SK-N-SH (cell line): ENCODE measurements at regions not wholly inside any gene's neighbourhood (a gene's known extent, or its start where the extent isn't known, plus 50 kb on each side); places are given as distances from the start of the nearest gene placed in this dataset.

ENCODE experiments used
- CTCF ChIA-PET: fragments of 300-600, 350-600 bp; formaldehyde crosslinking; extraction: SDS; loops from one replicate; lab custom pipeline; 2021; lab: Yijun Ruan, JAX
- POLR2A ChIA-PET: fragments of 350-600 bp; sonication (Branson Sonifier 250); formaldehyde crosslinking; extraction: SDS; loops from one replicate; lab custom pipeline; 2020; ENCODE audit warnings: antibody characterized with exemption, inconsistent platforms; lab: Yijun Ruan, JAX
- DNase-seq: peaks from one replicate; pipeline ENCODE4 v3.0.0; 2012
- H2AFZ ChIP-seq: fragments of 200-600 bp; sonication (generic); 2 replicates; pipeline ENCODE4 v1.8.1; 2016; ENCODE audit warnings: antibody characterized with exemption, mild to moderate bottlenecking, low read depth
- H3F3A ChIP-seq: fragments of 200-600 bp; sonication (generic); replicated peaks from 2 replicates; pipeline ENCODE3; 2016; ENCODE audit warnings: antibody characterized with exemption, mild to moderate bottlenecking; ENCODE audit not compliant: insufficient read depth
- H3K27ac ChIP-seq, 2 experiments: fragments of 200-500 bp in 1 of 2; fragments of 200-600 bp in 1 of 2; sonication (Bioruptor generic) in 1 of 2; sonication (generic), shearing (Covaris generic) in 1 of 2; 2 replicates each; pipeline versions ENCODE4 v1.5.1 to v1.6.1; 2014 to 2016; ENCODE audit warnings: low read depth in 2 of 2, inconsistent platforms in 1 of 2, low read length in 1 of 2, mild to moderate bottlenecking in 1 of 2, mixed read lengths in 1 of 2
- H3K27me3 ChIP-seq: fragments of 200-600 bp; sonication (generic), shearing (Covaris generic); 2 replicates; pipeline ENCODE4 v1.6.1; 2016; ENCODE audit warnings: mixed run types; ENCODE audit not compliant: insufficient read depth
- H3K36me3 ChIP-seq, 2 experiments: fragments of 200-500 bp in 1 of 2; fragments of 200-600 bp in 1 of 2; sonication (Bioruptor generic) in 1 of 2; sonication (generic) in 1 of 2; replicated peaks in 1 of 2; 2 replicates each; pipeline versions ENCODE3 to v1.5.1; 2014 to 2016; ENCODE audit warnings: low read length in 1 of 2, mild to moderate bottlenecking in 1 of 2; ENCODE audit not compliant: insufficient read depth in 2 of 2, control insufficient read depth in 1 of 2
- H3K4me1 ChIP-seq, 2 experiments: fragments of 200-500 bp in 1 of 2; fragments of 200-600 bp in 1 of 2; sonication (Bioruptor generic) in 1 of 2; sonication (generic), shearing (Covaris generic) in 1 of 2; 2 replicates each; pipeline versions ENCODE4 v1.5.1 to v1.6.1; 2014 to 2016; ENCODE audit warnings: low read depth in 1 of 2, low read length in 1 of 2, mixed run types in 1 of 2; ENCODE audit not compliant: insufficient read depth in 2 of 2, control insufficient read depth in 1 of 2
- H3K4me2 ChIP-seq: fragments of 200-600 bp; sonication (generic), shearing (Covaris generic); 2 replicates; pipeline ENCODE4 v1.6.1; 2017; ENCODE audit warnings: mixed run types
- H3K4me3 ChIP-seq, 2 experiments: fragments of 200-500 bp in 1 of 2; fragments of 200-600 bp in 1 of 2; sonication (Bioruptor generic) in 1 of 2; sonication (generic), shearing (Covaris generic) in 1 of 2; 2 replicates each; pipeline versions ENCODE4 v1.5.1 to v1.8.1; 2014 to 2016; ENCODE audit warnings: low read depth in 2 of 2, inconsistent platforms in 1 of 2, low read length in 1 of 2, mild to moderate bottlenecking in 1 of 2, mixed read lengths in 1 of 2, moderate library complexity in 1 of 2
- H3K79me2 ChIP-seq: fragments of 200-600 bp; sonication (generic); 2 replicates; pipeline ENCODE4 v1.8.1; 2017; ENCODE audit warnings: mild to moderate bottlenecking; ENCODE audit not compliant: insufficient read depth
- H3K9ac ChIP-seq: fragments of 200-600 bp; sonication (generic); 2 replicates; pipeline ENCODE4 v1.6.1; 2017; ENCODE audit warnings: mixed run types
- H3K9me2 ChIP-seq: fragments of 200-600 bp; sonication (generic); 2 replicates; pipeline ENCODE4 v1.6.1; 2017; ENCODE audit warnings: mixed run types
- H3K9me3 ChIP-seq: fragments of 200-600 bp; sonication (generic); 2 replicates; pipeline ENCODE4 v1.6.1; 2017; ENCODE audit warnings: mixed run types, mild to moderate bottlenecking, moderate library complexity
- H4K20me1 ChIP-seq: fragments of 200-600 bp; sonication (generic); 2 replicates; pipeline ENCODE4 v1.6.1; 2017; ENCODE audit warnings: mild to moderate bottlenecking, mixed run types; ENCODE audit not compliant: insufficient read depth
- ELF1 ChIP-seq: IDR thresholded peaks from 2 replicates; pipeline ENCODE4 v1.4.0; 2012
- FOSL2 ChIP-seq: IDR thresholded peaks from 2 replicates; pipeline ENCODE4 v1.4.0; 2012; ENCODE audit warnings: low read depth, mild to moderate bottlenecking, moderate library complexity, borderline replicate concordance
- FOXM1 ChIP-seq: IDR thresholded peaks from 2 replicates; pipeline ENCODE4 v1.4.0; 2012; ENCODE audit warnings: low read depth, mild to moderate bottlenecking
- GATA2 ChIP-seq: sonication (generic); formaldehyde crosslinking; IDR thresholded peaks from 2 replicates; pipeline ENCODE4 v1.5.0; 2020; ENCODE audit warnings: mild to moderate bottlenecking, missing genetic modification reagents
- MAX ChIP-seq: IDR thresholded peaks from 2 replicates; pipeline ENCODE4 v1.4.0; 2012; ENCODE audit warnings: low read depth
- MXI1 ChIP-seq: IDR thresholded peaks from 2 replicates; pipeline ENCODE4 v1.6.1; 2012; ENCODE audit warnings: mild to moderate bottlenecking, low read depth, low read length, improper control_type of control experiment
- NFIC ChIP-seq: IDR thresholded peaks from 2 replicates; pipeline ENCODE4 v1.4.0; 2012; ENCODE audit warnings: borderline replicate concordance
- RAD21 ChIP-seq: IDR thresholded peaks from 2 replicates; pipeline ENCODE4 v1.6.1; 2012; ENCODE audit warnings: mild to moderate bottlenecking, low read length
- RXRA ChIP-seq: IDR thresholded peaks from 2 replicates; pipeline ENCODE4 v1.4.0; 2012; ENCODE audit warnings: low read depth, mild to moderate bottlenecking, borderline replicate concordance
- YY1 ChIP-seq: IDR thresholded peaks from 2 replicates; pipeline ENCODE4 v1.4.0; 2012; ENCODE audit warnings: low read depth, mild to moderate bottlenecking
- WGBS: methylation state at CpG from one replicate; pipeline ENCODE4 v1.1.6; 2017; ENCODE audit warnings: low lambda C conversion rate; 5-methylcytosine and 5-hydroxymethylcytosine counted together
- TF ChIP-seq, protein P1 (sequence below): IDR thresholded peaks from 2 replicates; pipeline ENCODE4; 2012
- TF ChIP-seq, protein P2 (sequence below): fragments of 150-350 bp; IDR thresholded peaks from 2 replicates; pipeline ENCODE4 v1.6.1; 2016; ENCODE audit warnings: mild to moderate bottlenecking, low read depth, low read length
- TF ChIP-seq, protein P3 (sequence below): IDR thresholded peaks from 2 replicates; pipeline ENCODE4 v1.4.0; 2012; ENCODE audit warnings: low read depth, borderline replicate concordance

- Histone ChIP-seq H3F3A (no peaks in the 10 kb centered on the region), H3K9me3 (no peaks in the 10 kb centered on the region), H3K4me3 (no peak overlapping the region), H3K4me2 (no peak overlapping the region), H2AFZ (no peak overlapping the region), H4K20me1 (no peaks in the 10 kb centered on the region), H3K36me3 (no peaks in the 10 kb centered on the region), H3K27me3 (no peaks in the 10 kb centered on the region), H3K9ac (no peak overlapping the region), H3K79me2 (no peaks in the 10 kb centered on the region), H3K27ac (no peak overlapping the region), H3K4me1 (no peaks in the 10 kb centered on the region), H3K9me2 (no peaks in the 10 kb centered on the region)
- POLR2A ChIA-PET: no interaction called here
- TF ChIP-seq FOXM1 (no peak), MAX (no peak), RXRA (no peak), FOSL2 (no peak), NFIC (no peak), GATA2 (CRISPR knock-in tag) (no peak), YY1 (no peak), MXI1 (no peak), RAD21 (no peak)
- TF ChIP-seq, protein P1, sequence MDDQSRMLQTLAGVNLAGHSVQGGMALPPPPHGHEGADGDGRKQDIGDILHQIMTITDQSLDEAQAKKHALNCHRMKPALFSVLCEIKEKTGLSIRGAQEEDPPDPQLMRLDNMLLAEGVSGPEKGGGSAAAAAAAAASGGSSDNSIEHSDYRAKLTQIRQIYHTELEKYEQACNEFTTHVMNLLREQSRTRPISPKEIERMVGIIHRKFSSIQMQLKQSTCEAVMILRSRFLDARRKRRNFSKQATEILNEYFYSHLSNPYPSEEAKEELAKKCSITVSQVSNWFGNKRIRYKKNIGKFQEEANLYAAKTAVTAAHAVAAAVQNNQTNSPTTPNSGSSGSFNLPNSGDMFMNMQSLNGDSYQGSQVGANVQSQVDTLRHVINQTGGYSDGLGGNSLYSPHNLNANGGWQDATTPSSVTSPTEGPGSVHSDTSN: no peak
- TF ChIP-seq, protein P2, sequence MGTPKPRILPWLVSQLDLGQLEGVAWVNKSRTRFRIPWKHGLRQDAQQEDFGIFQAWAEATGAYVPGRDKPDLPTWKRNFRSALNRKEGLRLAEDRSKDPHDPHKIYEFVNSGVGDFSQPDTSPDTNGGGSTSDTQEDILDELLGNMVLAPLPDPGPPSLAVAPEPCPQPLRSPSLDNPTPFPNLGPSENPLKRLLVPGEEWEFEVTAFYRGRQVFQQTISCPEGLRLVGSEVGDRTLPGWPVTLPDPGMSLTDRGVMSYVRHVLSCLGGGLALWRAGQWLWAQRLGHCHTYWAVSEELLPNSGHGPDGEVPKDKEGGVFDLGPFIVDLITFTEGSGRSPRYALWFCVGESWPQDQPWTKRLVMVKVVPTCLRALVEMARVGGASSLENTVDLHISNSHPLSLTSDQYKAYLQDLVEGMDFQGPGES: no peak
- 0% methylated on average over 1 of the region's 1 CpG for WGBS
- CTCF ChIA-PET: no interaction called here
- no peak for DNase-seq
Measured at GRCh38 chrX:125628435-125628834, 308.8 kb downstream of the TEX13C start.

DNA sequence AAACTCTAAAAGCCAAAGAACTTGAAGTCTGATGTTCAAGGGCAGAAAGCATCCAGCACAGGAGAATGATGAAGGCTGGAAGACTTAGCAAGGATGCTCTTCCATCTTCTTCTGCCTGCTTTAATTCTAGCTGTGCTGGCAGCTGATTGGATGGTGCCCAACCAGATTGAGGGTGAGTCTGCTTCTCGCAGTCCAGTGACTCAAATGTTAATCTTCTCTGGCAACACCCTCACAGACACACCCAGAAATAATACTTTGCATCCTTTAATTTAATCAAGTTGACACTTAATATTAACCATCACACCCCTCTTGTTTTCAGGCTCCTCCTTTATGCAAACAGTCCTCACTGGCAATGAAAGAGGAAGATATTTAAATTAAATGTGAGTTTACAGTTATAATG, 321.7 kb downstream of the TEX13C start:
- Histone ChIP-seq H3K4me1 (no peaks in the 10 kb centered on the region), H3K4me3 (no peak overlapping the region), H3K27ac (no peak overlapping the region), H3K9ac (no peak overlapping the region), H4K20me1 (no peaks in the 10 kb centered on the region), H3K36me3 (no peaks in the 10 kb centered on the region), H3F3A (no peaks in the 10 kb centered on the region), H3K9me3 (no peaks in the 10 kb centered on the region), H3K4me2 (no peak overlapping the region), H3K79me2 (no peaks in the 10 kb centered on the region), H3K27me3 (no peaks in the 10 kb centered on the region), H2AFZ (no peak overlapping the region), H3K9me2 (no peaks in the 10 kb centered on the region)
- TF ChIP-seq GATA2 (CRISPR knock-in tag): no peak
- no peak for TF ChIP-seq ELF1
- TF ChIP-seq, protein P3, sequence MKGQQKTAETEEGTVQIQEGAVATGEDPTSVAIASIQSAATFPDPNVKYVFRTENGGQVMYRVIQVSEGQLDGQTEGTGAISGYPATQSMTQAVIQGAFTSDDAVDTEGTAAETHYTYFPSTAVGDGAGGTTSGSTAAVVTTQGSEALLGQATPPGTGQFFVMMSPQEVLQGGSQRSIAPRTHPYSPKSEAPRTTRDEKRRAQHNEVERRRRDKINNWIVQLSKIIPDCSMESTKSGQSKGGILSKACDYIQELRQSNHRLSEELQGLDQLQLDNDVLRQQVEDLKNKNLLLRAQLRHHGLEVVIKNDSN: no peak
- POLR2A ChIA-PET: no interaction called here
- DNase-seq: no peak
- WGBS: 0% methylated on average over 1 of the region's 1 CpG
- CTCF ChIA-PET: no interaction called here
